GM18508 (cell line): ENCODE measurements at regions not wholly inside any gene's neighbourhood (a gene's known extent, or its start where the extent isn't known, plus 50 kb on each side); places are given as distances from the start of the nearest gene placed in this dataset.
"Not testable (repeated sequence)": the region's sequence is repeated elsewhere in the genome, so short reads cannot be mapped to it uniquely, and the experiment has no call there.

ENCODE experiments used
- ATAC-seq: cut with Tn5 transposase; IDR thresholded peaks from one replicate; pipeline ENCODE4 v1.9.1; 2021; ENCODE audit warnings: moderate number of reproducible peaks; ENCODE audit not compliant: insufficient read depth, unreplicated experiment

DNA sequence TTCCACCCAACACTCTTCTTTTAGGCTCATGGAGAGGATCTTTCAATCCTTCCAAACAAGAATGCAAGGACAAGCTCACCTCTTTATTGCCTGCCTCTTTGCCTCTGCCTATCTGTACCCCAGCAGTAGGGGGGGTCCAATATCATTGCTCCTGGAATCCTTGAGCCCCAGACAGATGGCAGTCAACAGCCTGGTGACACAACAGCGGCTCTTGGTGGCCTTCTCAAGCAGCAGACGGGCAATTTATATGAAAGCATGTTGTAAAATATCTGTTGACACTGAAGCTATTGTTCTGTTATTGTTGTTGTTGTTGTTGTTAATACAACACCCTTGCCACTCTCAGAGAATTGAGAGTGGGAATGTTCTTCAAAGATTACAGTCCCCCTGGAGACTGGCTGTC, 480.0 kb upstream of the CADM1 start:
- no peak for ATAC-seq

DNA sequence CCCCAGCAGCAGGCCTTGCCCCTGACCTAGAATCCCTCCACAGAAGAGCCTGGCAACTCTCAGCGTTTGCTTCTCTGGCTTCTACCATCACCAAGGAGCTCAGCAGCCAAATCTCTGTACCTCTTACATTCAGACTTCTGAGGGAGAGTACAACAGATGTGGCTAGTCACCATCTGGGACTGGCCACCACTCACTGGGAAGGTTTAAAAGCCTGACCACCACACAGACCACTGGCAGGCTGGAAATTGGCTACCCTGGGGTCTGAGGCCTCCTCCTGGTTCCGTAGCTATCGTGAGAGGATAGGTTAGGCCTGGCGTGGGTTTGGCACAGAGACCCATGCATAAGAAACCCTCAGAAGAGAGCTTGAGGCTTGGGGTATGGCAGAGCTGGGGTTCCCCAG, 478.5 kb upstream of the CADM1 start:
- ATAC-seq = no peak

GRCh38 chr11:115981814-115982471, 477.7 kb upstream of the CADM1 start:
- no peak for ATAC-seq

- ATAC-seq = no peak
Observed at GRCh38 chr11:115981104-115981481, 476.9 kb upstream of the CADM1 start.

- no peak for ATAC-seq
Observed at GRCh38 chr11:115980337-115981103, 476.3 kb upstream of the CADM1 start.

GRCh38 chr11:115974703-115975102, 470.5 kb upstream of the CADM1 start:
- no peak for ATAC-seq

DNA sequence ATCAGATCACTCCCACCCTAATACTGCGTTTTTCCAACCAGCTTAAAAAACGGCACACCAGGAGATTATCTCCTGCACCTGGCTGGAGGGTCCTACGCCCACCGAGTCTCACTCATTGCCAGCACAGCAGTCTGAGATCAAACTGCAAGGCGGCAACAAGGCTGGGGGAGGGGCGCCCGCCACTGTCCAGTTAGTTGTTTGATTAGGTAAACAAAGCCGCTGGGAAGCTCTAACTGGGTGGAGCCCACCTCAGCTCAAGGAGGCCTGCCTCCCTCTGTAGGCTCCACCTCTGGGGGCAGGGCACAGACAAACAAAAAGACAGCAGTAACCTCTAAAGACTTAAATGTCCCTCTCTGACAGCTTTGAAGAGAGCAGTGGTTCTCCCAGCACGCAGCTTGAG, 463.0 kb upstream of the CADM1 start:
- not testable (repeated sequence) for ATAC-seq

DNA sequence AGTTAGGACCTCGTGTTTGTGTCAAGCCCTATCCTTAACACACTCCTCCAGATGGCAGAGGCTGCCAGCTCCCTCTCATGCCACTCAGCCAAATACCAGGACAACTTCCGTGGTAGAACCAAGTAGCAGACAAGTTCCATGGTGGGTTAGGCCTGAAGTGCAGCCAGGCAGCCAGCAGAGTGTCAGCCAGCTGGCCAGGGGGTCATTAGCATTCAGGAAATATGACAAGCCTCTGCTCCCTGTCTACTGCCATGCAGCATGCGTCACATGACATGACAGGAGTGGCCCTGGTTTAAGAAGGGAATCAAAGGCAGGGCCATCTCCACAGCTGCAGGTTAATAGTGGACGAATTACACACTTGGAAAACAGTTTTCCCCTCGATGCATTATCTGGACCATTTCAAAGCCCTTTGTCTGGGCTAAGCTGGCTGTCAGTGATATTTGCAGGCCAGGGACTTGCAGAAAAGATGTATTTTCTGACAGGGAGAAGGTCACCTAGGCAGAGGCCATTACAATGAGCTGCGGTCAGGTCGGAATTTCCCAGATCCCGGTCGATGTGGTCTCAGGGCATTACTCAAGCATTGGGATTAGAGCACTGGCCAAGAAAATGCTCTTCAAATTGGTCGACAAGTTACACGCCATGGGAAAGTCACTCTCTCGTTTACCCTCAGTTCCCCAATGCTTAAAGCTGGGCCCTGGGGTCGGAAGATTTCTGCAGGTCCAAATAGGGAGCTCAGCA, 461.7 kb upstream of the CADM1 start:
- ATAC-seq = no peak

DNA sequence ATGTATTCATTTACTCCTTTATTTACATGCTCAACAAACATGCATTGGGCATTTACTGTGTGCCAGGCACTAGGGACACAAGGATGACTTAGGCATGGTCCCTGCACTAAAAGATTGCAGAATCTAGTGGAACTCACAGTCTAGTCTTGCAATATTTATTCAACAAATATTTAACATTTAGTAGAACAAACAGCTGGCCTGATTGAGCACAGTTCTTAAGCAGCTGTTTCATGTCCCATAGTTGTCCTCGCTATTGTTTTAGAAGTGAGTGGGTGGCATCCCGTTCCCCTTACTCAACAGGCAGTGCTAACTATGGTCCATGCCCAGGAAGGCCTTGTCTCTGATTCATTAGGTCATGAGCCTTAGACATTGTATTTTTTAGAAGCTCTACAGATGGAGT, 459.9 kb upstream of the CADM1 start:
- no peak for ATAC-seq

DNA sequence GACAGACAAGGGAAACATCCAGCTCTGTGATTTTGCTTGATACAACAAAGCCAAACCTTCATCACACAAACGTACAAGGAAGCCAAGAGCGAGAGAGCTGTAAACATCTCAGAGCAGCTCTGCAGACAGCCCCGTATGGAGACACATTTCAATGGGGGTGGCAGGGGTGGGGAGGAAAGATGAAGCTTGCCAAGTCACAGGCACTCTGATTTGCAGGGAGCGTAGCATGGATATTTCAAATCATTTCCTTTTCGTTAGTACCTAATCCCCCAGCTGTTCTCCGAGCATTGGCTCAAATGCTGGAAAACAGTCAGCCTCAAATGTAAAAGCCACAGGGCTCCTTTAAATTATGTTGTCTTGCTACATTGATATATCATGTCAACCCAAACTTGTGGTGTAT, 458.9 kb upstream of the CADM1 start:
- no peak for ATAC-seq

DNA sequence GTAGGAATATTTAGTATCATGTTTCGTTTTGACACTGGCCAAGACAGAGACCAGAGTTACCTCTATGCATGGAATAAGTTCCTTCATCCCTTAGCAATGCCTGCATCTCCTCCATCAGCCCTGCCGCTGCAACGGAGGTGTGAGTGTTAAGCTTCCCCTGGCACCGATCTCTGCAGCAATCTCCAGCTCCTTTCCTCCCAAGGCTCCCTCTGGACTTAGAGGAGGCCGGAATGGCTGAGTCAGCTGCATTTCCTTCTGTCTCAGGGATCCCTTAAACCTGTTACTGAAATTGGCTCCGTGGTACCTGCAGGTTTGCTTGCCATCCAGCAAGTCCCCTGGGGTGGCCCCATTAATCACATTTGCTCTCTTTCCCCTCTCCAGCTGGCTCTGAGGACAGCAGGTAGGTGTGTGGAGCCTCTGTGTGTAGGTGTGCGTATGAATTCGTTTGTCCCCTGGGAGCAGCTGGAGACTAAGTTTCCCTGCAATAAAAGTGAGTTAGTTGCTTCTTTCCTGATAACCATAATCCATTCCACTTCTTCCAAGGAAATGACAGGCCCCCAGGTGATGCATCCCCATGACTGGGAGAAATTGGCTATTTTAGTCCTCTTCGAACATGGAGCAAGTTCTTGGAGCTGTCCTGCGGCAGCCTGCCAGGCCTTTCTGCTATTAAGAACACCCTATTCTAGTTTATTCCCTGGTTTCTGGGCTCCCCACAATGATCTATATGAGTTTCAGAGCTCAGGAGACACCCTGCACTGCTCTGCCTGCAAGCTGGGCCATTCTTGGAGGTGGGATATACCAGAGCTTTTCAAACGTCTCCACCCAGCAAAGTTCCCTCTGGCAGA, 457.2 kb upstream of the CADM1 start:
- no peak for ATAC-seq

- no peak for ATAC-seq
Observed at GRCh38 chr11:115959081-115959486, 454.9 kb upstream of the CADM1 start.

- no peak for ATAC-seq
Observed at GRCh38 chr11:115958089-115959000, 454.1 kb upstream of the CADM1 start.

DNA sequence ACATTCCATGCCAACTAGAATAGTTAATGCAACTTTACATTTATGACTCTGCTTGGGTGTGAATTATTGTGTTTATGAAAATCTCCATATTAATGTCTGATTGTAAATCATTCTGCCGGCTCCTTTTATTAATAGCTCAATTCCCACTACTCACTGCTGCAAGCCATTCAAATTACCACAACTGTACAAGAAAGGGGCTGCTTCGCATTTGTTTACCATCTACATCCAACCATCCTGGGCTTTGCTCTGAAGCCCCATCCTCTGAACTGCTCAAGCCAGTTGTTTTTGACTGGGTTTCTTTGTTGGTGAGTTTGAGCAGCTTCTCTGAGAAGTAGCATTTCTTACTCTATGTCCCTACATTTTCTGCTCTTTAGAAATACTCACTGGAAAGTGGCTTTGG, 451.6 kb upstream of the CADM1 start:
- ATAC-seq = no peak

DNA sequence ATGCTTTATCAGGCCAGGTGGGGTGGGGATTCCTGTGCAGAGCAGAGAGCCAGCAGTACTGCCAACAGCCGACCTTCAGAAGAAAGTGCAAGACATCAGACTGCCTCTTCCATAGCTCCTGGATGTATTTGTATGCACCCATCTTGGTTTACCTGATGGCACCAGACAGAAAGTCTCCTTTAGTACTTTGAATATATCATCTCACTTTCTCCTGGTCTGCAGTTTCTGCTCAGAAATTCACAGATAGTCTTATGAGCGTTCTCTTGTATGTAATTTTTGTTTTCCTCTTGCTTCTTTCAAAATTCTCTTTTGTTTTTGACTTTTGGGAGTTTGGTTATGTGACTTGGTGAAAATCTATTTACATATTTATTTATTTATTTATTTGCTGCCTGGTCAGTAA, 446.4 kb upstream of the CADM1 start:
- ATAC-seq = no peak

GRCh38 chr11:115944596-115944995, 440.4 kb upstream of the CADM1 start:
- ATAC-seq = no peak

DNA sequence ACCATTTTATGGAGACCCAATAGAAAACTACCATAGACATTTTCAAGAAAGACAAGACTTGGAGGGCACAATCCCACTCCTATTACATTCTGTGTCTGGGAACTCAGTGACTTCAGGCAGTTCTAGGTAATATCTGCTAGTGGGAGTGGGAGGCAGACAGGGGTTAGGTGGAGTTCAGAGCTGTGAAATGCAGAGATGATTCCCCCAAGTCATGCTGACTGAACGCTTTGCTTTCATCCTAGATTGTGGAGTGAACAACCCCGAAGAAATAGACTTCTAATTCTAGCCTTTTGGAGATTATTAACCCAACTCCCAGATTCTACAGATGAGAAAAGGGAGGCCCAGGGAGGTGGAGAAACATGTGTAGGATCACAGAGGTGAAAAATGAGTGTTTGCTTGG, 437.8 kb upstream of the CADM1 start:
- ATAC-seq = no peak

GRCh38 chr11:115941481-115941993, 437.3 kb upstream of the CADM1 start:
- ATAC-seq = no peak

- no peak for ATAC-seq
Observed at GRCh38 chr11:115941044-115941443, 436.8 kb upstream of the CADM1 start.
